ENCODE measurements at regions not wholly inside any gene's neighbourhood (a gene's known extent, or its start where the extent isn't known, plus 50 kb on each side); places are given as distances from the start of the nearest gene placed in this dataset.
"Not testable (repeated sequence)": the region's sequence is repeated elsewhere in the genome, so short reads cannot be mapped to it uniquely, and the experiment has no call there.

GRCh38 chr3:35383719-35384555, 255.4 kb upstream of the ARPP21 start:
- no peak for FAIRE-seq

GRCh38 chr3:35385271-35385670, 254.1 kb upstream of the ARPP21 start:
- no peak for FAIRE-seq

- no peak for FAIRE-seq
These were observed 249.4 kb upstream of the ARPP21 start for GRCh38 chr3:35389907-35390306.

- no peak for FAIRE-seq
These were observed 247.1 kb upstream of the ARPP21 start for GRCh38 chr3:35392187-35392586.

- FAIRE-seq, result no peak
These were observed 245.2 kb upstream of the ARPP21 start for GRCh38 chr3:35393901-35394799.

- FAIRE-seq, result no peak
These were observed 244.4 kb upstream of the ARPP21 start for GRCh38 chr3:35394905-35395304.

GRCh38 chr3:35401671-35402070, 237.7 kb upstream of the ARPP21 start:
- no peak for FAIRE-seq

GRCh38 chr3:35404571-35404970, 234.8 kb upstream of the ARPP21 start:
- no peak for FAIRE-seq

- no peak for FAIRE-seq
These were observed 230.4 kb upstream of the ARPP21 start for GRCh38 chr3:35408882-35409281.

GRCh38 chr3:35409991-35410390, 229.3 kb upstream of the ARPP21 start:
- FAIRE-seq, result no peak

- FAIRE-seq, result no peak
These were observed 225.8 kb upstream of the ARPP21 start for GRCh38 chr3:35413483-35413882.

GRCh38 chr3:35417080-35417479, 222.2 kb upstream of the ARPP21 start:
- no peak for FAIRE-seq

- no peak for FAIRE-seq
These were observed 217.2 kb upstream of the ARPP21 start for GRCh38 chr3:35422101-35422500.

- no peak for FAIRE-seq
These were observed 216.3 kb upstream of the ARPP21 start for GRCh38 chr3:35422836-35423601.

GRCh38 chr3:35426366-35426958, 212.9 kb upstream of the ARPP21 start:
- FAIRE-seq, result no peak

- FAIRE-seq, result no peak
These were observed 201.9 kb upstream of the ARPP21 start for GRCh38 chr3:35437381-35437780.

GRCh38 chr3:35438101-35438500, 201.2 kb upstream of the ARPP21 start:
- FAIRE-seq, result no peak

GRCh38 chr3:35439663-35440062, 199.7 kb upstream of the ARPP21 start:
- FAIRE-seq, result no peak

- no peak for FAIRE-seq
These were observed 198.5 kb upstream of the ARPP21 start for GRCh38 chr3:35440826-35441225.

GRCh38 chr3:35446896-35447295, 192.4 kb upstream of the ARPP21 start:
- no peak for FAIRE-seq

- no peak for FAIRE-seq
These were observed 191.2 kb upstream of the ARPP21 start for GRCh38 chr3:35448121-35448520.

- no peak for FAIRE-seq
These were observed 190.6 kb upstream of the ARPP21 start for GRCh38 chr3:35448681-35449080.

- FAIRE-seq, result not testable (repeated sequence)
These were observed 184.5 kb upstream of the ARPP21 start for GRCh38 chr3:35454819-35455218.

Data from A204.1 (cell line).